ENCODE measurements at regions not wholly inside any gene's neighbourhood (a gene's known extent, or its start where the extent isn't known, plus 50 kb on each side); places are given as distances from the start of the nearest gene placed in this dataset.
A peak's percentile ranks its signal among the peaks of the same experiment; 100 is the strongest.

DNA sequence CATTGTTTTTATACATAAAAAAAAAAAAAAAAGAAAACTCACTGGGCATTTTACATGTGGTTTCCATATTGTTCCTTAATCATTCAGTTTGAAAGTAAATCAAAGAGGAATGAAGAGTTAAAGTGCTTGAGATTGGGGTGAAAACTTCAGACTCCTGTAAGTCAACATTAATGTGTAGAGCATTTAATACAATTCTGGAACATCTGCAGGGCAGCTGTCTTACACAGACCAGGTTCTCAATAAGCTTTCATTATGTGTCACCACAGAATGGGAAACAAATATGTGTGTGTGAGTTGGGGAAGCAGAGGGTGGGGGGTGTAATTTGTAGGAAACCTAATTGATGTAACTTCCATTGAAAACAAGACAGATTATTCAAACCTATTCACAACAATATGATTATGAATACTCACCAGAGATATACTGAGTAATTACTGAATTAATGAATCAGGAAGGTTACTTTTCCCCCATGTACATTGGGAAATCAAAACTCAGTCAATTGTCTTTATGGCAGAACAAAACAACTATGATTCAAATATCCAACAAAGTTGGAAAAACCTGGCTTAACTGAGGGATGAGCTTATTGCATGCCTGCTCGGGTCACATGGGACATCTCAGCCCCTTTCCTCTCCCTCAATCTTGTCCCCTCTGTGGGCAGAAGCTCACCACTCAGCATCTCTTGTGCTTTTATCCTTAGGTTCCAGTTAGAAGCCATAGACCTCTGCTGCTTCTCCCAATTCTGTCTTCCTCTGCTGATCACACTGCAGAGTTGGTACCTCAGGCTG, 281.2 kb upstream of the THBS1 start:
- intact Hi-C loops (cut with DNase I), result no loop called here

GRCh38 chr15:39300451-39301153, 280.3 kb upstream of the THBS1 start:
- no peak for DNase-seq
- intact Hi-C loops (cut with DNase I), result no loop called here

More for the DNA sequence above, 281.2 kb upstream of the THBS1 start:
- DNase-seq, result no peak

GRCh38 chr15:39301589-39301999, 279.3 kb upstream of the THBS1 start:
- intact Hi-C loops (cut with DNase I), result no loop called here

GRCh38 chr15:39302936-39303335, 277.9 kb upstream of the THBS1 start:
- intact Hi-C loops (cut with DNase I), result no loop called here
- no peak for DNase-seq

More at GRCh38 chr15:39301589-39301999, 279.3 kb upstream of the THBS1 start:
- no peak for DNase-seq

- intact Hi-C loops (cut with DNase I), result no loop called here
- DNase-seq, result peak in 1 of 10 donors; percentile 48
These were observed 276.6 kb upstream of the THBS1 start for GRCh38 chr15:39304201-39304841.

GRCh38 chr15:39304931-39305728, 275.7 kb upstream of the THBS1 start:
- intact Hi-C loops (cut with DNase I), result no loop called here

GRCh38 chr15:39310633-39311032, 270.2 kb upstream of the THBS1 start:
- intact Hi-C loops (cut with DNase I), result no loop called here
- DNase-seq, result no peak

More at GRCh38 chr15:39304931-39305728, 275.7 kb upstream of the THBS1 start:
- DNase-seq, result no peak

GRCh38 chr15:39312984-39313383, 267.9 kb upstream of the THBS1 start:
- intact Hi-C loops (cut with DNase I), result no loop called here
- DNase-seq, result no peak

- intact Hi-C loops (cut with DNase I), result no loop called here
- no peak for DNase-seq
These were observed 267.4 kb upstream of the THBS1 start for GRCh38 chr15:39313467-39313866.

DNA sequence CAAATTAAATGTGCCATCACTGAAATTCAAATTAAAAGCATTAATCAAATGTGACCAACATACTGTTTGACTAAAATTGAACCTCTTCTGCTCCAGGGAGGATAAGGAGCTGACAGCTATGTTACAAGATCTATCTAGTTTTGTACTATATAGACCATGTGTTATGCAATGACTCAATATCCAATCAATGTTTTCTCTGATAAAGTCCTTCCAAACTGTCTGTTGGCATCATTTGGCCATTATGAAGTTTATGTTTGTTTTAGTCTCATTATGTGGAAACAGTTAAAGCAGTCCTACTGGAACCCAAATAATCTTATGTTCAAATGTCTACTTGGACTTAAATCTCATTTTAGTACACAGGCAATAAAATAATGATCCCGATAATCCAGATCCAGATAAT, 267.0 kb upstream of the THBS1 start:
- DNase-seq, result no peak
- intact Hi-C loops (cut with DNase I), result no loop called here

DNA sequence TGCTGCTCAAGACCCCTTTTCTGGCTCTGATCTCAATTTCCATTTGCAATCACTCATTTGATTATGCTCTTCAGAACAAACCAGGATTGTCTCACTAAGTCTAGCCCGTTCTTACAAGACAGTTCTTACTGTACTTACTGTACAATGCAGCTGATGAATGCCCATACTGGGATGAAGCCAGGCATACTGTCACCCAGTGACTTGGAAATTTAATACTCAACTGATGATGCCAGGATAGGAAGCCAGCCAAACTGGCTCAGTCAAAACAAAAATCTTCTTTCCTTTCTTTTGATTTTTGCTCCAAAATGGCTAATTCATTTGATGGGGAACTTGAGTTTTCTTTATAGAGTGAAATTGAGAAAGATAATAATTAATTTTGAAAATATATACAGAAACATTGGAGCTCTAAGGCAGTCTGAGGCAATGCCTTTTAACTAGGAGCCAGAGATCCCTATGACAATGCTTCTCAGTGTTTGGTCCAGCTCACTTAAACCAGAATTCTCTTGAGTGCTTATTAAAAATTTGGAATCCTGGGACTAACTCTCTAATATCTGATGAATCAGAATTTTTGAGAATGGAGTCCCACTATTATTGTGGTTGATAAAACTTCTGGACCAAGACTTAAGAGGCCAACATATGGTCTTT, 265.6 kb upstream of the THBS1 start:
- intact Hi-C loops (cut with DNase I), result no loop called here
- DNase-seq, result no peak

DNA sequence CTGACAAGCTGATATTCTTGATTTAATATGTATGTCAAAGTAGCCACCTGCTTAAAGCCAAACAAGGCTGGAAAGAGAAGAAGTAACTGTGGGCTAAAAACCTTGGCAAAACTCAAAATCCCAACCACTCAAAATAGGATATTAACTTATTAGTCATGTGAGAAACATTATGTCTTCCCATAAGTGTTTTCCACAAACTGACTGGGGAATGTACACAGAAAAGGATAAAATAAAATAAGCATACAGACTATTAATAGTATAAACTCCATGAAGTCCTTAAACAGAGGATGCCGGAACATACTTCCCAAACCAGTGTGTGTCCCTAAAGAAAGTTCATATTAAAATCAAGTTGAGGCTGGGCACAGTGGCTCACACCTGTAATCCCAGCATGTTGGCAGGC, 263.7 kb upstream of the THBS1 start:
- DNase-seq, result no peak
- intact Hi-C loops (cut with DNase I), result no loop called here

GRCh38 chr15:39318231-39318630, 262.6 kb upstream of the THBS1 start:
- intact Hi-C loops (cut with DNase I), result no loop called here

GRCh38 chr15:39320355-39320754, 260.5 kb upstream of the THBS1 start:
- no peak for DNase-seq
- intact Hi-C loops (cut with DNase I), result no loop called here

More at GRCh38 chr15:39318231-39318630, 262.6 kb upstream of the THBS1 start:
- DNase-seq, result no peak

DNA sequence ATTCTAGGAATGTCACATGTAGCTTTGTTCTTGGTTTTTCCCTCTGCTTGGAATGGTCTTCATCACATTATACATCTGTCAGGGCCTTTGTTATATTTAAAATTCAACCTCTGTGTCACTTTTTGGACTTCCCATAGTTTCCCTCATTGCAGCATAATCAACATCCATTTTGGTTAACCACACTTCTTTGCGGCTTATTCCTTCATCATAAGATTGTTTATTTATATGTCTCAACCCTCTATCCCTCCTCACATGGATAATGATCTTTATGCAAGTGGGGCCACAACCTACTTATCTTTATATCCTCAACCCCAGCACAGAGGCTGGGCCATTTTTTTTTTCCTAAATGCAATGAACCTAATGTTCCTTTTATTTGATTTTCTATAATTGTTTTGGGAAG, 260.0 kb upstream of the THBS1 start:
- DNase-seq, result no peak
- intact Hi-C loops (cut with DNase I), result no loop called here

DNA sequence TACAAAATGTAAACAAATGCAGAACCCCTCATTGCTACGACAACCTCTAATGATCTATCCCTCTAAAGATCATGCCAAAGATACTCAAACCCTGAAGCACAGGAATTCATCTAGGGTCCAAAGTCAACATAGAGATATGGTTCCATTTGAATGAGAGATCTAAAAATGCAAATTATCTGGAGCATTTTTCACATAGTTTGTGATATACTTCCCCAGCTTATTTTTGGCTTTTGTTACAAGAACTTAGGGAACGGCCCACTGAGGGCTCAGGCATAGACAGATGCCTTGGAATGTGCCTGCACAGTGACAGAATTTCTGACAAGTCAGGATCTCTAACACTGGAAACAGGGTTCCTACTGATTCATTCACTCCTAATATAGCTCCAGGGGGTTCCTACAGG, 258.9 kb upstream of the THBS1 start:
- no peak for DNase-seq
- intact Hi-C loops (cut with DNase I), result no loop called here

DNA sequence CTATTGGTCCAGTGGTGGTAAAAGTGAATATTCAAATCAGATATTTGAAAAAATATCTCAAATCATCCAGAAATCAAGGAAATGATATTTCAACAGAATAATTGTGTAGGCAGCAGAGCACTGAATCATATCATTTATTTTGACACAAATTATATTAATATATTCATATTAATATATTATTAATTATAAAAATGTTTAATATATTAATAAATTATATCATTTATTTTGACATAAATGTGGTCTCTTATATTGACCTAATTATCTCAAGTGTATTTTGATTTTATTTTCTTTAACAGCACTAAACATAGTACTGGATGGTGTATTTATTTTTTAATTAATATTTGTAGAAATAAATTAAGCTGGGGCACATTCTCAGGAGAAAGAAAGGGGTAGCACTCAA, 257.7 kb upstream of the THBS1 start:
- intact Hi-C loops (cut with DNase I), result no loop called here
- DNase-seq, result no peak

- DNase-seq, result no peak
- intact Hi-C loops (cut with DNase I), result no loop called here
These were observed 257.2 kb upstream of the THBS1 start for GRCh38 chr15:39323706-39324105.

DNA sequence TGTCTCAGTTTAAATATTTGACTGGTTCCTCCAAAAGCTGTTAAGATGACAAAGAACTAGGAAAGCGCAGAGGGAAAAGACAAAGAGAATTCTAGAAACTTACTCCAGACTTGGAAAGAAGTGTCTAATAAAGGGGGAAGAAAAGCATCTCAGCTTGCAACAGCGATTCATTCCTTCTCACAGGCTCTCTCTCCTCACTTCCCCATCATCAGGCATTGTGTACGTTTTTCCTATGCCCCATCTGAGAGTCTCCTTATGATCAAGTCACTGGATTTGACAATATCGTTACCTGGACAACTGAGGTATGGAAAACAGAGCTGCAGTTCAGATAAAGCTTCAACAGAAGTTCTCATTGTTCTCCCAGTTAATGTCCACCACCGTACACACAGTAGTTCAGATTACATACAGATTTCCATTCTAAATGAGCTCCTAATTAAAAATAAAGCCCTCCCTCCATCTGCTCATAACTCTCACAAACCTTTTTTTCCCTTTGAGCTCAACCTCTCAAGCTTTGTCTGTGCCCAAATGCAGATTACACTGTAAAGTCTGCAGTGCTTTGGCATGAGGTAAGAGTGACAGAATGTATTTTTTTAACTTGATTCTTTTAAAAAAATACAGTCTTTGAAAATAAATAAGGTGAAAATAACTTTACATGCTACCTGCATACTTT, 254.4 kb upstream of the THBS1 start:
- DNase-seq, result no peak
- intact Hi-C loops (cut with DNase I), result no loop called here

All from posterior cingulate gyrus (tissue), 11 donors.